ENCODE measurements at regions not wholly inside any gene's neighbourhood (a gene's known extent, or its start where the extent isn't known, plus 50 kb on each side); places are given as distances from the start of the nearest gene placed in this dataset.

DNA sequence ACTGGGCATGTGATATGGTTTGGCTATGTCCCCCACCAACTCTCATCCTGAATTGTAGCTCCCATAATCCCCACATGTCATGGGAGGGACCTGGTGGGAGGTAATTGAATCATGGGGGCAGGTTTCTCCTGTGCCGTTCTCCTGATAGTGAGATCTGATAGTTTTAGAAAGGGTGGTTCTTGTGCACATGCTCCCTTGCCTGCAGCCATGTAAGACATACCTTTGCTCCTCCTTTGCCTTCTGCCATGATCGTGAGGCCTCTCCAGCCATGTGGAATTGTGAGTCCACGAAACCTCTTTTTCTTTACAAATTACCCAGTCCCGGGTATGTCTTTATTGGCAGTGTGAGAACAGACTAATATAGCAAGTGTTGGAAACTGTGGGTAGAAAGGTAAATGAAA lies 99.5 kb upstream of the HMCN1 start:
- H3K9ac ChIP-seq (ENCODE audit: insufficient read depth, low read depth, low read length): no peak overlapping the region
- ChIA-PET POLR2A (no interaction called here), CTCF (ENCODE audit: low intra/inter-chr PET ratio, low total read pairs) (no interaction called here)
- intact Hi-C loops (cut with micrococcal nuclease; ENCODE audit: unreplicated experiment): no loop called here
- in situ Hi-C loops (cut with HindIII; ENCODE audit: extremely low pct_ligation_motif_present, low pct_unique_long_range_greater_than_20kb): no loop called here
- H3K27ac ChIP-seq (ENCODE audit: extremely low read length, insufficient read depth, low read length): no peak overlapping the region
- peaks cover 11% of the 10 kb centered on the region; the same call in 1 of the 2 replicates for H3K9me3 ChIP-seq (ENCODE audit: low read length)
- no TSS peak for BruUV-seq (replicated peaks)
- FAIRE-seq (no peak), ATAC-seq (no peak), DNase-seq (ENCODE audit: low spot score) (no peak)
- no peaks in the 10 kb centered on the region for H4K20me1 ChIP-seq (ENCODE audit: insufficient read depth, low read length)
- TF ChIP-seq ZNF431 (CRISPR knock-in tag; IDR thresholded peaks at IDR 0.05; ENCODE audit: borderline replicate concordance, low read depth) (peak; percentile 52; the same call in 1 of the 2 replicates), GATAD1 (CRISPR knock-in tag; IDR thresholded peaks at IDR 0.05) (no peak)
- no peak overlapping the region for H2AFZ ChIP-seq (ENCODE audit: low read length)
- H3K4me2 ChIP-seq (ENCODE audit: low read depth, low read length): no peak overlapping the region
- H3K27me3 ChIP-seq (ENCODE audit: control insufficient read depth in 1 of 2, insufficient read depth in 2 of 2, low read length in 2 of 2): peaks cover 0 to 4% of the 10 kb centered on the region in 2 experiments; a peak in 1 of 5 replicates
- no peaks in the 10 kb centered on the region for H3K79me2 ChIP-seq (ENCODE audit: insufficient read depth, low read length)
- H3K4me1 ChIP-seq (ENCODE audit: insufficient read depth, low read length): no peaks in the 10 kb centered on the region
- 2% methylated on average over 3 of the region's 4 CpGs for WGBS (ENCODE audit: low lambda C conversion rate)
- no peak overlapping the region for H3K4me3 ChIP-seq (replicated peaks in 1 of 3; ENCODE audit: insufficient read depth in 1 of 3, low read depth in 2 of 3, low read length in 3 of 3)
- H3K36me3 ChIP-seq (replicated peaks in 1 of 2; ENCODE audit: control insufficient read depth in 1 of 2, insufficient read depth in 2 of 2, low read length in 2 of 2): no peaks in the 10 kb centered on the region

DNA sequence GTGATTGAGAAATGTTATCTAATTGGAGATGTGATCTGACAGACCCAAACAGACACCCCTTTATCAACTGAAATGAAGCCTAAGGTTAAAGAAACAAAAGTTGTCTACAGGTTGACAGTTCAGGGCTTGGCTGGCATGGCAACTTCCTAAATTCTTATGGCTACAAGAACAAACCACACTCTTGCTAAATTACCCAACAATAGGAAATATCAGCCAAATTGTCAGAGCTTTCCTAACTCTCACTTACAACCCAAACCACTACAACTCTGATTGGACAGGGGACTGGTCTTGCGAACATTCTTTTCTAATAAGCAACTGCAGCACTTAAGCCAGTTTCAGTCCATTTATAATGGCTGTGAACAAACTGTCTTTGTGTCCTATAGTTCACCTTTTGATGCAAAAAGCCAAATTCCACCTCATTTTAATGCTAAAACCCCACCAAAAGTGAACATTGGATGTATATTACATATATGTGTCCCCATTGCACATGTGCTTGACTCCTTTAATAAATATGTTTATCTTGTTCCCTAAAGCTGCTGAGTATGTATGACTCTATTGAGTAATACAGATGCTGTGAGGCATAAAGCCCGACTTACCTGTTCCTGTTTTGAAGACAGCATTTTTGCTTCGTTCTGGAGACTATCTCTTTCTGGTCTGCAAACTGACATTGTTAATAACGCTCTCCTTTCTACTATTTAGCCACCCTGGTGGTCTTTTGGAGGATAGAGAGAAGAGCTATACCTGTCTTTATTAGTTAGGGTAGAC lies 101.3 kb upstream of the HMCN1 start:
- ATAC-seq (no peak), FAIRE-seq (no peak), DNase-seq (ENCODE audit: low spot score) (no peak)
- in situ Hi-C loops (cut with HindIII; ENCODE audit: extremely low pct_ligation_motif_present, low pct_unique_long_range_greater_than_20kb): no loop called here
- intact Hi-C loops (cut with micrococcal nuclease; ENCODE audit: unreplicated experiment): no loop called here
- Histone ChIP-seq H3K4me1 (ENCODE audit: insufficient read depth, low read length) (no peaks in the 10 kb centered on the region), H3K27ac (ENCODE audit: extremely low read length, insufficient read depth, low read length) (no peak overlapping the region), H3K27me3 (ENCODE audit: control insufficient read depth in 1 of 2, insufficient read depth in 2 of 2, low read length in 2 of 2) (peaks cover 0 to 4% of the 10 kb centered on the region in 2 experiments; a peak in 1 of 5 replicates), H3K36me3 (replicated peaks in 1 of 2; ENCODE audit: control insufficient read depth in 1 of 2, insufficient read depth in 2 of 2, low read length in 2 of 2) (no peaks in the 10 kb centered on the region), H3K9me3 (ENCODE audit: low read length) (peaks cover 11% of the 10 kb centered on the region; the same call in 1 of the 2 replicates), H4K20me1 (ENCODE audit: insufficient read depth, low read length) (no peaks in the 10 kb centered on the region), H3K9ac (ENCODE audit: insufficient read depth, low read depth, low read length) (no peak overlapping the region), H3K4me3 (replicated peaks in 1 of 3; ENCODE audit: insufficient read depth in 1 of 3, low read depth in 2 of 3, low read length in 3 of 3) (no peak overlapping the region), H3K79me2 (ENCODE audit: insufficient read depth, low read length) (no peaks in the 10 kb centered on the region), H2AFZ (ENCODE audit: low read length) (no peak overlapping the region), H3K4me2 (ENCODE audit: low read depth, low read length) (no peak overlapping the region)
- ChIA-PET CTCF (ENCODE audit: low intra/inter-chr PET ratio, low total read pairs) (no interaction called here), POLR2A (no interaction called here)
- WGBS (ENCODE audit: low lambda C conversion rate): 24% methylated on average over 4 of the region's 4 CpGs
- TF ChIP-seq, protein P1, sequence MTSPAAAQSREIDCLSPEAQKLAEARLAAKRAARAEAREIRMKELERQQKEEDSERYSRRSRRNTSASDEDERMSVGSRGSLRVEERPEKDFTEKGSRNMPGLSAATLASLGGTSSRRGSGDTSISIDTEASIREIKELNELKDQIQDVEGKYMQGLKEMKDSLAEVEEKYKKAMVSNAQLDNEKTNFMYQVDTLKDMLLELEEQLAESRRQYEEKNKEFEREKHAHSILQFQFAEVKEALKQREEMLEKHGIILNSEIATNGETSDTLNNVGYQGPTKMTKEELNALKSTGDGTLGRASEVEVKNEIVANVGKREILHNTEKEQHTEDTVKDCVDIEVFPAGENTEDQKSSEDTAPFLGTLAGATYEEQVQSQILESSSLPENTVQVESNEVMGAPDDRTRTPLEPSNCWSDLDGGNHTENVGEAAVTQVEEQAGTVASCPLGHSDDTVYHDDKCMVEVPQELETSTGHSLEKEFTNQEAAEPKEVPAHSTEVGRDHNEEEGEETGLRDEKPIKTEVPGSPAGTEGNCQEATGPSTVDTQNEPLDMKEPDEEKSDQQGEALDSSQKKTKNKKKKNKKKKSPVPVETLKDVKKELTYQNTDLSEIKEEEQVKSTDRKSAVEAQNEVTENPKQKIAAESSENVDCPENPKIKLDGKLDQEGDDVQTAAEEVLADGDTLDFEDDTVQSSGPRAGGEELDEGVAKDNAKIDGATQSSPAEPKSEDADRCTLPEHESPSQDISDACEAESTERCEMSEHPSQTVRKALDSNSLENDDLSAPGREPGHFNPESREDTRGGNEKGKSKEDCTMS (CRISPR knock-in tag; conservative IDR thresholded peaks at IDR 0.05): no peak
- BruUV-seq (replicated peaks): no TSS peak
